ENCODE measurements at regions not wholly inside any gene's neighbourhood (a gene's known extent, or its start where the extent isn't known, plus 50 kb on each side); places are given as distances from the start of the nearest gene placed in this dataset.

DNA sequence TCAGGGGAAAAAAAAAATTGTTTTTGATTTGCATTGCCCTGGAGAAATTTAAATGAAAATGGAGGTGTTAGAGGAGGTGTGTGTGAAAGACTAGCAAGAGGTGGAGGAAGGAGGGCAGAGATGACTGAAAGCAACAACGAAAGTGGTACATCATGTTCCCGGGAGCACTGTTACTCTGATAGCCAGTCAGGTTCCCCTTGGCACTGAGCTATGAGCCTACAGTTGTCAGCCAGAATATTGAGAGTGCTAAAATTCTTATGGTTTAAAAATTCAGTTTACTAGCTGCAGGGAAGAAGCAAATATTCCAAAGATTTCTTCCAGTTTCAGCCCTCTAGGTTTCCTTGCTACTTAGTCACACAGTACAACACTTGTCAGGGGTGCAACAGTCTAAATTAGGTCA lies 366.7 kb upstream of the DLGAP1 start:
- TF ChIP-seq, protein P1, sequence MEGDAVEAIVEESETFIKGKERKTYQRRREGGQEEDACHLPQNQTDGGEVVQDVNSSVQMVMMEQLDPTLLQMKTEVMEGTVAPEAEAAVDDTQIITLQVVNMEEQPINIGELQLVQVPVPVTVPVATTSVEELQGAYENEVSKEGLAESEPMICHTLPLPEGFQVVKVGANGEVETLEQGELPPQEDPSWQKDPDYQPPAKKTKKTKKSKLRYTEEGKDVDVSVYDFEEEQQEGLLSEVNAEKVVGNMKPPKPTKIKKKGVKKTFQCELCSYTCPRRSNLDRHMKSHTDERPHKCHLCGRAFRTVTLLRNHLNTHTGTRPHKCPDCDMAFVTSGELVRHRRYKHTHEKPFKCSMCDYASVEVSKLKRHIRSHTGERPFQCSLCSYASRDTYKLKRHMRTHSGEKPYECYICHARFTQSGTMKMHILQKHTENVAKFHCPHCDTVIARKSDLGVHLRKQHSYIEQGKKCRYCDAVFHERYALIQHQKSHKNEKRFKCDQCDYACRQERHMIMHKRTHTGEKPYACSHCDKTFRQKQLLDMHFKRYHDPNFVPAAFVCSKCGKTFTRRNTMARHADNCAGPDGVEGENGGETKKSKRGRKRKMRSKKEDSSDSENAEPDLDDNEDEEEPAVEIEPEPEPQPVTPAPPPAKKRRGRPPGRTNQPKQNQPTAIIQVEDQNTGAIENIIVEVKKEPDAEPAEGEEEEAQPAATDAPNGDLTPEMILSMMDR (conservative IDR thresholded peaks at IDR 0.05; ENCODE audit: low read length) = no peak
- no peak for TF ChIP-seq EZH2phosphoT487 (IDR thresholded peaks at IDR 0.05; ENCODE audit: borderline replicate concordance)
